UCSD-AML1 (cell line): ENCODE measurements at regions not wholly inside any gene's neighbourhood (a gene's known extent, or its start where the extent isn't known, plus 50 kb on each side); places are given as distances from the start of the nearest gene placed in this dataset.

Experiments
- DNase-seq: peaks from one replicate; lab custom pipeline; 2025; ENCODE audit not compliant: unreplicated experiment; lab: John Stamatoyannopoulos, UW

DNA sequence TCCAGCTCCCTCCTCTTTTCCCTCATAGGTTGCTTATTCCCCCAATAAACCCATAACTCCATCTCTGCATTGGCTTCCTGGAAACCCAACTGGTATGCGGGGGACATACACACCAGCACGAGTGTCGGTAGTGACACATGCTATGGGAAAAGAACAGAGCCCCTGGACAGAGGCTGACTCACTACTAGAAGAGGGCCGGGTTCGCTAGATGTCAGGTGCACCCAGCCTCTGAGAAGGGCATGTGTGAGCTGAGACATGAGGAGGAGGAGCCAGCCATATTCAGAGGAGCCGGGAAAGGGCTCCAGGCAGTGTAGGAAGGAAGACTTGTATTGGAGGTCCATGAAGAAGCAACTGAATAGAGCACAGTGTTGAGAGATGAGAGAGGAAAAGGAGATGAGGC lies 241.1 kb downstream of the SOX9 start:
- DNase-seq, result no peak

GRCh38 chr17:72362376-72363088 lies 241.7 kb downstream of the SOX9 start:
- no peak for DNase-seq

- no peak for DNase-seq
Measured at GRCh38 chr17:72363089-72363610, 242.3 kb downstream of the SOX9 start.

- no peak for DNase-seq
Measured at GRCh38 chr17:72365857-72366414, 245.1 kb downstream of the SOX9 start.

GRCh38 chr17:72366626-72367025 lies 245.8 kb downstream of the SOX9 start:
- no peak for DNase-seq

- DNase-seq, result no peak
Measured at GRCh38 chr17:72368191-72368590, 247.4 kb downstream of the SOX9 start.

GRCh38 chr17:72369366-72369765 lies 248.5 kb downstream of the SOX9 start:
- no peak for DNase-seq

DNA sequence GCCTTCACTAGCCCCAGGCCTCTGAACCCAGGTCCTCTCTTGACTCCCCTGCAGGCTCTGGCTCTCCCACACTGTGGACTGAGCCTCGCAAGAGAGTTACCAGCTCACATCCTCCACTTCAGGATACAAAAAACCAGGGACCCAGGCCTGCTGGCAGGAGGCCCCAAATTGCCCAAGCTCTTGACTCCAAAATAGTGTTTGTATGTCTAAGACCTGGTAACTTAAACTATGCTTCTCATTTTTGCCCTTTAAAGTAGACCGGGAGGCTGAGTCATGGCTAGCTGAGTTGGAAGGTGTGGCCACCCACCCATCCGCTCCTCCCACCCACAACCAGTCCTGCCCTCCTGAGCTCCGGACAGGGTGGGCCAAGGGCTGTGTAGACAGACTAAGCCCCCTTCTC lies 250.0 kb downstream of the SOX9 start:
- no peak for DNase-seq

- no peak for DNase-seq
Measured at GRCh38 chr17:72372185-72372584, 251.4 kb downstream of the SOX9 start.

DNA sequence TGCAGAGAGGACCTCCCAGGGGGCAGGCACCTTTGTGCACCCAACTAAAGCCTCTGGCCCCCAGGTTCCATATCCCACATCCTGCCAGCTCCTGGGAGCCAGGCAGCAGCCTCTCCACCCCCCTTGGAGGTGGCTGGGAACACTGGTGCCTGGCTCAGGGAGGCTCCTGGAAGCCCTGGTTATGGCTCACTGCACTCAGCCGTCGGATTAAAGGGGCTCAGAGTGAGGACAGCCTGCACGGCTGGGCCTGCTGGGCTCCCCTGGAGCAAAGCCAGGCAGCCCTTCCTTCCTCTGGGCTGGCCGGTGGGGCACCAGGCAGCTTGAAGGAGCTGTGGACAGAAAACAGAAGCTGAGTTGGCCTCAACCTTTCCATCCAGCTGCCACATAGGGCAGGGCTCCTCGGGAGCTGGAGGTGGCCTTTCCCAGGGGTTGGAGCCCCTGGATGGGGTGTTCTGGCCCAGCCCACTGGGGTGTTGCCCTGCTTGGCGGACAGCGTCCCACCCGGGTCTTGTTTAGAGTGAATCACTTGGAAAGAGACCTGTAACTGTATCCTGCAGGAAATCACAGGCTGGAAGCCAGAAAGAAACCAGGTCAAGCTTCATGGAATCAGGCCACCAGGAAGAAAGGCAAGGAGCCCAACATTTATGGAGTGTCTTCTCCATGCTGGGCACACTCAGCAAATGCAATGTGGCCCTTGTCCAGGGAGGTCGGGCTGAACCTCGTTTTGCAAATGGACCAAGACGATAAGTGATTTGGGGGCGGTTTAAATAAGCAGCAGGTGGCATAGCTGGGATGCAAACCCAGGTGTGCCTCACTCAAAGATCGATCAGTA lies 253.3 kb downstream of the SOX9 start:
- DNase-seq, result no peak

- DNase-seq, result no peak
Measured at GRCh38 chr17:72376526-72377345, 255.9 kb downstream of the SOX9 start.

DNA sequence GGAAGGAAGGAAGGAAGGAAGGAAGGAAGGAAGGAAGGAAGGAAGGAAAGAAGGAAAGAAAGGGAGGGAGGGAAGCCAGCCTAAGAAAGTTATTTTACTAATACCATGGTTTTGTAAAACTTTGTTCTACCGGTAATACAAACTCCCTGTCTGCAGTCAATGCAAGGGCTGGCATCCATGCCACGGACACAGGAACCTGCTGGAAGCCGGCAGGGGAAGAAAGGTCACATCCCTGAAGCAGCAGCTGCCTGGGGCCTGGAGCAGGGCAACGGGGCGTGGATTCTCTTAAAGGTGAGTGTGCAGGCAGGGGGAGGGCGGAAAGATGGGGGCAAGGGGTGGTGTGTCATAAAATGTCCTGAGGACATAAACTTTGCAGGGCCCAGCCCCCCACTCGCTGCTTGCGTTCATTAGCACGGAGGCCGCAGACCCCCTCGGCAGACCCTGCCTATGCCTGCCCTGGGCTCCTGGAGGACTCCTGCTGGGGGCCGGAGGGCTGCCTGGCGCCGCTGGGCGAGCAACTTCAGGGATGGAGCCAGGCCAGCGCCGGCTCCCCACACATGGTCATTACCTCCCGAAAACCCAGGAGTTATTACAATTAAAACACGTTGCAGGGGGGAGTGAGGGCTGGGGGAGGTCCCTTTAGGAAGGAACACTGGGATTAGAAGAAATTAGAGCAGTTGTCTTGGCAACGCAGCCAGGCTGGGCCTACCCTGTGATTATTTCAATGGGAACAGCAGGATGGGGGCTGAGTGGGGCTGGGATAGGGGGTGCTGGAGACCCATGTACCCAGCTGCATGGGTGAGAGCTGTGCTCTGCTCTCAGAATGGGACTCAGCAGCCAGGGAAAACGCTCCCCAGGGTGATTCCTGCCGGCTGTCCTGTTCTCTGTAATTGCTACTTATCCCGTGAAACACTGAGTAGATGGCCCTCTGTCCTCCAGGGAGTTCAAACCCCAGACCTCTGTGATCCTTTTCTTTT lies 257.9 kb downstream of the SOX9 start:
- no peak for DNase-seq

DNA sequence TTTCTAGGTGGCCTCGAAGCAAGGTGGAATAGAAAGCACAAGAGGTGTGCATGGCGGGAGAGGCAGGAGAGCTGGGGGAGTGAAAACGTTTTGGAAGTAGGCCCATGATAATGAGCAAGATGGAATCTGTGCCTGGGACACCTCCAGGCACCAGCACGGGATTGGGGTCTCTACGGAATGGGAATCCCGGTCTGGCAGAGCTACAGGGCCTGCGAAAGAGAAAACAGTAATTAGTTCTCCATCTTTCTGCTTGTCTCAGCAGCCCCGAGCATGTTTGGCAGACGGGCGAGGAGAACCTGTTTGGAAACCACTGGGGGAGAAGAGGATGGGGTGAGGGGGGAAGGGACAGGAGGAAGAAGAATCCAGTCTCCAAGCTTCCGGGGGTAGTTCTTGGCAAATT lies 258.7 kb downstream of the SOX9 start:
- no peak for DNase-seq

- DNase-seq, result no peak
Measured at GRCh38 chr17:72380120-72380519, 259.3 kb downstream of the SOX9 start.

DNA sequence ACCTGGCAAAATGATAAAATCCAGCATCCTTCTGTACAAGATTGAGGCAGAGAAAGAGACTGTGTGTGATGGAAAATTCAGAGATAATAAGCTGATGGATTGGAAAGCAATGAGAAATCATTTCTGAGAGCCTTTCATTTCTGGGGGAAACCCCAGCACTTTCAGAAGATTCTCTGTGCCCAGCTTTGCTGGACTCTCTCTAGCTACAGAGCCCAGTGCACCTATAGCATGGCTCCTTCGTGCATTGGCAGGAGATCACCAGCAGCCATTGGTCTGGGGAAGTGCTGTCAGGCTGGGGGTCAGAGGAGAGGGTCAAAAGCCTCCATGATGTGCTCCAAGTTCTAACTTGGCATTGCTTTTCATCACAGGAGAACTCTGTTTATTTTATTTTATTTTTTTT lies 259.9 kb downstream of the SOX9 start:
- DNase-seq, result no peak

GRCh38 chr17:72381597-72382397 lies 261.0 kb downstream of the SOX9 start:
- DNase-seq, result no peak

DNA sequence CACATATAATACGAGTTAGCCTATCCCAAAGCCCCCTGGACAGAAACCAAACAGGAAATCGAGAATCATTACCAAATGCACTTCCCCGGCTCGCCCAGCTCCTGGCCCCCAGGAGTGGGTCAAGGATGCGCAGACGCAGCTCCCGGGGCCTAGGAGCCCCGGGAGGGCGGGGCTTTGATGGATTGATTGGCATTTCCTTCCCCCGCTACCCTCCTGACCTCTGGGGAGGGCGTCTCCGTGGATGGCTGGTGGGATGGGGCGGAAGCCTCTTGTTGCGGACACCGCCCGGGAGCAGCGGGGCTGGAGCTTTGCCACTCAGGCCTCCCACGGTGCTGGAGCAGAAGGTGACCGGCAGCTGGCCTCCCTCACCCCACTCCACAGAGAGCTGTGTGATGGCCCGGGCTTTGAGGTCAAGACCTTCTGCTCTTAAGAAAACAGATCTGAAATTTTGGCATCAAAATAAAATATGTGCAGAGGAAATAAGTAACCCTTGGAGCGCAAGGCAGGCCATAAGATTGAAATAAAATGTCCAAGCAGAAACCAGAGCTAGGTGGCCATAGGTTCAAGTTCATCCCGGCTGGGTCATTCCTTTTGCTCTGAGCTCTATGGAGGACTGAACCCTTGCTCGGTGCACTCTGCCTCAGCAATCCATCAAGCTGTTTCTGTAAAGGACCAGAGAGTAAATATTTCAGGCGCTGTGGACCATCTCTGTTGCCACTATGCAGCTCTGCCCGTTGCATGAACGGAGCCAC lies 262.3 kb downstream of the SOX9 start:
- no peak for DNase-seq

- no peak for DNase-seq
Measured at GRCh38 chr17:72385475-72385874, 264.7 kb downstream of the SOX9 start.
